HuH-7.5 (cell line): ENCODE measurements at regions not wholly inside any gene's neighbourhood (a gene's known extent, or its start where the extent isn't known, plus 50 kb on each side); places are given as distances from the start of the nearest gene placed in this dataset.

Experiments used
- DNase-seq: peaks from one replicate; pipeline ENCODE4 v3.0.0; 2011; ENCODE audit warnings: low spot score

DNA sequence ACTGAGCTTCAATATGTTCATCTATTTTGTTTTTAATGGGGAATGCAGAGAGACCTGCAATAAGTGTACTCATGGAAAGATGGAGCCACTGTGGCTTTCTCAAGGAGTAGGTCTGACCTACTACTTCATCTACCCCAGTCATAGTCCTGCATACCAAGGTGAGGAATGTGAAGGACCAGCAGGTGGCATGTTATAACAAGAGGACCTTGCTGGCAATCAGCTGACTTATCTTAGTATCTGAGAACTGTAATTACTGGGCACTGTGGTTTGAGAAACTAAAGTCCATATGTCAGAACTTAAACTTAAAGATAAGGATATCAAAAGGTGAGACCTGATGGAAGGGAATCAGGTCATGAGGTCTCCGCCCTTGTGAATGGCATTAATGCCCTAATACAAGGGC lies 1104.2 kb downstream of the BCL11A start:
- no peak for DNase-seq

DNA sequence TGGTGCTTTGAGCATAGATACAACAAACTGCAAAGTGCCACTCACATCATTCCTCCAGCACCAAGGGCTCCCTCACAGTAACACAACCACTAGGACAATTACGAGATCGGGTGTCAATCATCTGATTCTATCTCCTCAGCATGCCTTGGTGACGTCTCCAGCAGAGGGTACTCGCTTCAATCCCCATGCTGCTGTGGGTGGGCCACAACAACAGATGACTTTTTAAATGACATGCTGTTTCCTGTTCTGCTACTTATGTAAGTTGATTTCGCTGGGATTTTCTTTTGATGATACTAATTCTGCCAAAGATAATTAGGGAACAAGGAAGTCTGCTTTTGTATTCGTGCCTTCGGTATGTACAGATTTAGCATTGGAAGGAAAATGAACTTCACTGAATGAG lies 1113.0 kb downstream of the BCL11A start:
- DNase-seq = no peak

DNA sequence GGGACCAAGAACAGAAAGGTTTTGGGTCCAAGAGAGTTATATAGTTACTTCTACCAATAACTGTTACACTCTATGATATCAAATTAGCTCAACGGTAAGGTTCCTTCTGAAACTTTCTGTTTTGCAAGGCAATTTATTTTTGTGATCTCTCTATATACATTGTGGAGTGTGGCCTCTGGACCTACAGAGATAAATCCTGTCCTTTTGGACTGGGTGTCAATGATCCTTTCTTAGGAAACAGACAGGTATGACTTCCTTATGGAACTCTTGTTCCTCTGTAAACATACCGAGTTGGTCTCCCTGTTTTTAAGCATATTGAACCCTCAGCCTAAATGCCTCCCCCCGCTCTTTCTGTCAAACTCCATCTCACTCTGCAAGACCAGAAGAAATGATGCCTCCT lies 1117.8 kb downstream of the BCL11A start:
- no peak for DNase-seq

DNA sequence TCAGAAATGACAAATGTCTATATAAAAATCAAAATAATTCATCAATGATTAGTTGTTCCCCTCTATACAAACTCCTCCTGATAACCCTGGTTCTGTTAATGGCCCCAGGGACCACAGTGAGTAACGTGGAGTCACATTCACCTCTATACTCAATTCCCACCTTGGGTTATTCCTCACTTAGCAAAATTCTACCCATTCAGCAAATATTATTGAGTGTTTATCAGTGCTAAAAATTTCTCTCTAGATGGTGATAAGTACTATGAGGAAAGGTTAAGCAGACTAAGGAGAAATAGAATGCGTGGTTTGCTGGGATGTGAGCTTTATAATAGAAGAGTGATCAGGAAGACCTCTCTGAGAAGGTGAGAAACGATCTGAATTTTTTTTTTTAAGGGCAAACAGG lies 1124.5 kb downstream of the BCL11A start:
- no peak for DNase-seq

DNA sequence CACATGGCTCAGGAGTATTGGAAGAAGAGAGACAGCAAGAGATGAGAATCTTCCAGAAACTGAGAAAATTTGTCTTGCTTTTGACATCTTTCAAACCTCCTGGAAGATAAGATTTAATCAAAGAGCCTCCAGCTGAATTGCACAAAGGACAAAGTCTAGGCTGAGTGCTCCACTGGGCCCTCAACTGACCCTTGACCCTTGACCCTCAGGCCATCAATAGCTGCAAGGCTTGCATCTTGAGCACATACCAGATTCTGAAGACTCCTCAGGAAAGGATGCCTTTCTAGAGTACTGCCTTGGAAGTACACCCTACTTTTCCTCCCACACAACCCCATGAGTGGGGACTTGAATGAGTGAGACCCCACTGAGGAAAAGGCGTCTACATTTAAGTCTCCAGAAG lies 1125.5 kb downstream of the BCL11A start:
- DNase-seq = no peak

DNA sequence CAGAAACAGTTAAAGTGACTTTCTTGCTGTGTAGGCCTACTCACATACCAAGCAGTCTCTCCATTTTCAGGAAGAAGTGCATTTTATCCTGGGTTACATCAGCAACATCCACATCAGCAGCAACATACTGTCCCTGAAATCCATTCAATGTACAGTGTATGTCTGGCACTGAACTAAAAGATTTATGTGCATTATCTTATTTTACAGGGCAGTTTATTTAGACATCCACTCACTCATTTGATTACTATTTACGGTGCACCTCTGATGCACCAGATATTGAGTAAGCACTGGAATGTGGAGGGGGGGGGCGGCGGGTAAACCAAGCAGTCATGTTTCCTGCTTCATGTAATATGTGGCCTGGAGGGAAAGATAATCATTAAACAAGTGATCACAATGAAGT lies 1128.2 kb downstream of the BCL11A start:
- no peak for DNase-seq

DNA sequence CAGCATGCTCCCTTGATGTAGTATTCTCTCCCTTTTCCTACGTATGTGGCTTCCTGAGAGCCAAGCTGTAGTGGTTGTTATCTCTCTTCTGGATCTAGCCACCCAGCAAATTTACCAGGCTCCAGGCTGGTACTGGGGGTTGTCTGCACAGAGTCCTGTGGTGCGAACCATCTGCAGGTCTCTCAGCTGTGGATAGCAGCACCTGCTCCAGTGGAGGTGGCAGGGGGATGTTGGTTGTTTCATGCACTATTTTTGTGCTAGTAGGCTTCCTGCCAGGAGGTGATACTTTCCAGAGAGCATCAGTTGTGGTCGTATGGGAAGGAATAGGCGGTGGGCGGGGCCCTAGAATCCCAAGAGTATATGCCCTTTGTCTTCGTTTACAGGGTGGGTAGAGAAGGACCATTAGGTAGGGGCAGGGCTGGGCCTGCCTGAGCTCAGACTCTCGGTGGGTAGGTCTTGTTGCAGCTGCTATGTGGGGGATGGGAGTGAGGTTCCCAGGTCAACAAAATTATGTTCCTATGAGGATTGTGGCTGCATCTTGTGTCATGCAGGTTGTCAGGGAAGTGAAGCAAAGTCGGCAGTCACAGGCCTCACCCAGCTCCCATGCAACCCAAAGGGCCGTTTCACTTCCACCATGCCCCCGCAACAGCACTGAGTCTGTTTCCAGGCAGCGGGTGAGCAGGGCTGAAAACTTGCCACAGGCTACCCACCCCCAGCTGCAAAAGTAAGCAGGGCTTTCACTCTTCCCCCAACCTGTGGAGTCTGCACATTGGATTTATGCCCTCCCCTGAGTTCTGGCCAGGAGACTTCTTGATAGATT lies 1139.5 kb downstream of the BCL11A start:
- DNase-seq = no peak

DNA sequence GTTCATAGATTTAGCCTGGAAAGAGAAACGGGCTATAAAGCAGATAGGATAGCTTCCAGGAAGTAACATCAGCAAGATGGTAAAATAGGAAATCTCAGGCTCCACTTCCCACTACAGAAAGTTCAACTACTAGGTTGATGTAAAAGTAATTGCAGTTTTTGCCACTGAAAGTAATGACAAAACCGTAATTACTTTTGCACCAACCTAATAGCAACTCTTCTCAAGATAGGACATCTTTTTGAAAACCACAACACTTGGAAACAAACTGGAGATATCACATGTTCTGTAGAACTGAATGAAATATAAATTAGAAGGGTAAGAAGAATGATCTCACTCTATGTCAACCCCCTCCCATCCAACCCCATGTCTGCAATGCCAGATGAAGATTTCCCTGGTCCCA lies 1154.3 kb downstream of the BCL11A start:
- DNase-seq = no peak

DNA sequence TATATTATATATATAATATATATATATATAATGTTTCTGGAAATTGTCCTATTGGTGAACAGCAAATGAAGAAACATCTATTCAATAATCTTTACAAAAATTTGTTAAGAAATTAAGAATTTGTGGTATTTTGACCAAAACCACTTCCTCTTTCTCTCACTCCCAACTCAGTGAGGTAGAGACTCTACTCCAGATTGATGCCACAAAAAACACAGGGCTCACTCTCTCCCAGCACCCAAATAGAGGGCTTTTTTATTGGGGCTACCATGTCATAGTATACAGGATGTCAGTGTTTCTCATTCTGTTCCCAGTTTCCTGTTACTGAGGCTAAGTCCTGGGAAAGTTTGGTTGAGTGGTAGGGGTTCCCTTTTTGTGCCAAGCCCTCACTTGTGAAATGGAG lies 1155.4 kb downstream of the BCL11A start:
- no peak for DNase-seq

DNA sequence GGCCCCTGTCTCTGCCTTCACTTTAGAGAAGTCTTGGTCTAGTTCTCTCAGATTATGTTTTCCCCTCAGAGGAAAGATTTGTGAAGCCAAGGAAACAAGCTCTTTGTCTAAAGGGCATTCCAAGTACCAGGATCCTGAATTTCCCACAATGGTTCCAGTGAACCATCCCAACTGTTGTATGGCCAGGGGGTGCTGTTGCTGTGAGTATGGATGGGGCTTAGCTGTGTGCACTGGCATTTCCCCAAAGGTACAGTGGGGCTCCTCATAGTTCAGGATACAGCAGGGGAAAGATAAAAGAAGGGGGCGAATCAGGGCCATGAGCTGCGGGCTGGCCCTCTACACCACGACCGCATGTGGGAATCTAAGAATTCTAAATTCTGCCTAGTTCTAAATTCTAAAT lies 1154.0 kb upstream of the FANCL start:
- no peak for DNase-seq

DNA sequence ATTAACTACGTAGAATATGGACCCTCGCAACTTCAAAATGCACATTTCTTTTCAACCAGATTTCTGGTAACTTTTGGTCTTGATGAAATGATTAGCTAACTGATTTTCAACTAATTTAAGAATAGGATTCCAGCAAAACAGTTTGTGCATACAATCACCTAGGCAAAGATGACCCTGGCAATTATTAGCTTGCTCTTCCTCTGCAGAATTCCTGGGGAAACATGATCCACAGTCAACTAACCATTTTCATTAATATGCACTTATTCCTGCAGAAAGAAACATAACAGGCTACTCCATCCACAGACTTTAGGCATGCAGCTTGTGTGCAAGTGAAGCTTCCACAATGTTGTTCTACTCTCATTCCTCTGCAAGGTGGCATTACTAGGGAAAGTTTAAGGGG lies 1150.8 kb upstream of the FANCL start:
- no peak for DNase-seq

DNA sequence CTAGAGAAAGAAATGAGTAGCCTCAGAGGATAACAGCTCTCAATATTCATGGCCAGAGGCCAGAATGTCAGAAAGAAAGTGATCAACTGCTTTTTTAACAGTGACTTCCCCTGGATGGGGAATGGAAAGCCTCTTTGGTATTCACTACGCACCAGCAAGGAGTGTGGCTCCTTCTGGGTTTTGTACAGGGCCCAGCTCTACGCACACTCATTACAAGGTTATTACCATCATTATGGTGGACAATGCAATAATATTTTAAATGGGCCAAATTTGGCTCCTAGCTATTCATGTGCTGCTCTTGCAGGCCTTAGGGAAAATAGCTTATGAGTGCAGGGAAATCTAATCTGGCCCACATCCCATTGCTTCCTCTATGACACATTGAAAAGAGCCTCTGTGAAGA lies 1149.5 kb upstream of the FANCL start:
- no peak for DNase-seq

DNA sequence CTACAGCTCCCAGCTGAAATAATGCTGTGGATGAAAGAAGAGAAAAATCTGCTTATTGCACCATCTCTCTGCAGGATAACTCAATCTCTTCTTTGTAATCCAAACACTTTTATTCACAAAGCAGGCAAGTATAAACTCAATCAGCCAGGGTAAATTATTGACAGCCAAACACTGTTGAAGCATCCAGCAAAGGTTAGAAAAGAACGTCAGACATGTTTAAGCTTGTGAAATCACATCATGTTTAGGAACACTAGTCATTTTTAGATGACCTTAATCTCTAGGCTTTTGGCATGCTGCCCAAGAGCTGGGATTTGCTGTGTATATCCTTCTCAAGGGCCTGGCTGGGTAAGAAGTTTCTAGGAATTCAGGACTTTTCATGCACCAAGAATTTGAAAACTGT lies 1148.1 kb upstream of the FANCL start:
- DNase-seq = no peak

DNA sequence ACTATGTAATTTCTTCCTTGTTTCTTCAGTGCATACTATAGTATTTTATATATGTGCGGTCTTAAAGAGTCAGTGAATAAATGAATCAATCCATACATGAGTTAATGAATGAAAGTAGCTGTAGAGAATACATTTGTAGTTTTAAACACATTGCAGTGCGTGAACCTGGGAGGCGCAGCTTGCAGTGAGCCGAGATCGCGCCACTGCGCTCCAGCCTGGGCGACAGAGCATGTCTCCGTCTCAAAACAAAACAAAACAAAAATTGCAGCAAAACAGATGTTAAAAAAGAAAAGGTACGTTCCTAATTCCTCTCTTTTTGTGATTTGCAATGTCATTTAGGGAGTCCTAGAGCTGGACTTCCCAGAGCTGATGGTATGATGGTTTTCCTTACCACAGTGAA lies 1144.8 kb upstream of the FANCL start:
- DNase-seq = no peak

DNA sequence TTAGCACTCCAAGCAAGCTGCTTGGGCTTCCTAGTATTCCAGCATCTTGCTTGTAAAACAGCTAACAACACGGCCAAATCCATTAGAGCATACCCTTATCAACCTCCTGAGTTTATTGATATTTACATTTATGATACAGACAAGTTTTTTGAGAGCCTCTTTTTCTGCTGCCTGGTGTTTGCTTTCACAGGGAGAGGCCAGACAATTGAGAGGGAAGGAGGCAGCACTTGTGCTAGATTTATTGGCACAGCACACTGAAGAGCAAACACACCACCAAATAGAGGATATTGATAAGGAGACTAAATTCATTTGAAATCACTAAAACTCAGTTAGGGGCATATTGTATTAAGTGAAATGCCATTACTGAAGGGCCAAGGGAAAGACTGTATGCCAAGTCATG lies 1142.3 kb upstream of the FANCL start:
- no peak for DNase-seq

DNA sequence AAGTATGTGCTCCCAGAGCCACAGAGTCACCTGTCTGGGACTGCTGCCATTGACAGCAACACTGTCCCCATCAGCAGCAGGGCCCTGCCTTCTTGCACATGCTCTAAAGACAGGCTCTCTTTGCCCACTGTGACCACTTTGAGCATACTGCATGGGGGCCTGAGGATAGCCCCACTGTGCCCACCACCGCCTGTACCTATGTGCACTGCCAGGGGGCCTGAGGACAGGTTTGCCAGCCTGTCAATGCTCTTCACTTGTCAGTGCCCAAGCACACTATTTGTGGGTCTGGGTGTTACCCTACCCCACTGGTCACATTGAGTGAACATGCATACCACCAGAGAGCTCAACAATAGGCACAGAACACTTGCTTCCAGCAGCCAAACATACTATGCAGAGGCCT lies 1137.0 kb upstream of the FANCL start:
- no peak for DNase-seq

DNA sequence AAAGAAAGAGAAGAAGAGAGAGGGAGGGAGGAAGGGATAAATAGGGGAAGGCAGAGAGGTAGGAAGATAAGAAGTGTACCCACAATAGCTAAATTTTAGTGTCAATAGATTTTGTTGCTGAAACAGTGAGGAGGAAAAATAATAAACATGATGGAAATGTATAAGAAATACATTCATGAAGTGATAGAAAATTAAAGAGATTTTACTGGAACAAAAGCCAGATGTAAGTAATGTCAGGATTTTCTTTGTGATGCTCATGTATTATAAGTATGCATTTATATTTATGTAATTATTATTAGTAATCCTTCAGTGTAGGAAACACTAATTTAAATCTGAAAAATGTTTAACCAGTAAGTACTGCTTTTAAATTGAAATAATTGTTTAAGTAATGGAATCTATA lies 1125.2 kb upstream of the FANCL start:
- DNase-seq = no peak

DNA sequence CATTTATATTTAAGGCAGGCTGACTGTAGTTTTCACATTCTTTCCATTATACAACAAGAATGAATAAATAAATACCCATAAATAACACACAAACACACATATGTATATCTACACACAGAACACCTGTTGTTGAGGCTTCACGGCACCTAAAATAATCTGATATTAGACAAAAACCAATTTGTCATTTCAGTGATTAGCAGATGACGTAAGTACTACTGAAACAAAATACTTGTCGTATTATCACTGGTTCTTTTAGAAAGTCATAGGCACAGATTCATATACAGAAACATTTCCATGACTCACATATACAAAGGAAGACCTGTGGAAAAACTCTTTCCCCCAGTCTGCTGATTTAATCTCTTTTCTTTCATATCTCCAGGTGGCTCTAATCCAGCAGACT lies 1113.4 kb upstream of the FANCL start:
- no peak for DNase-seq

DNA sequence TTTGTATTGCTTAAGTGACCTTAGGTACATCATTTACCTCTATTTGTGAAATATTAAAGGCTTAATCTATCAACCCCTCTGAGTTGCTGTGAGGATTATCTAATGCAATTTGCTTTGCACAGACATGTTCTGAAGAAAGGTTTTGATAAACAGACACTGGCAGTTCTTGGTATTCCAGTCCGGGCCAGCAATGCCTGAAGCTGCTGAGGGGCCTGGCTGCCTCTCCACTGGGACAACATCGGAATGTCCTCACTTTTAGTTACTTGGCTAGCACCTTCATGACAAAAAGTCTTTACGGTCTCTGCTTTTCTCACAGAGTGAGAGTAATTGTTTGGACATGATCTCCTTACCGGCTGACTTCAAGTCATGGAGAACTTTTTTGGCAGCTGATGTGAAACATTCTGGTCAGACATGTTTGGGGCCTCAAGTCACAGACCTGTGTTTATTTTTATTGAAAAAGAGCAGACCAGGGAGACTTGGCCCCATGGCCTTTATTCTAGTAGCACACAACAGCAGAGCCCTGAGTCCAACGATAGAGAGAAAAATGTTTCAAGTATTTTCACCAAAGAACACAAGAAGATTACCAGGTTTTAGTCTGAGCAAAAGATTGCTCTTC lies 1112.3 kb upstream of the FANCL start:
- DNase-seq = no peak

DNA sequence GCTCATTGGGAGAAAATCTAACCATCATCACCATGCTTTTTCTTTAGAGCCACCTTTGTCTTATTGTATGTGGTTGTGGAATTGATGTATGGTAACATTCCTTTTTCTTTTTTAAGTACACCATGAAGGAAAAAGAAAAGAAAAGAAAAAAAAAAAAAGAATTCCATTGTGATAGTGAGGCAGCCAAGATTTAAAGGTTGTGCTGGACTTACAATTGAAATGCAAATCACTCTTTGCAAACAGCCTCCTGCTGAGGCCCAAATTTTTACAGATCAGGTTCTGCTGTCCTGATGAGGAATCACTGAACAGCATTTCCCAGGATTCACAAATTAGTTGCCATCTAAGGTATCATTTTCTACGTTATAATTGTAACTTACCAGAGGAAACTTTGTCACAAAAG lies 1101.0 kb upstream of the FANCL start:
- no peak for DNase-seq

DNA sequence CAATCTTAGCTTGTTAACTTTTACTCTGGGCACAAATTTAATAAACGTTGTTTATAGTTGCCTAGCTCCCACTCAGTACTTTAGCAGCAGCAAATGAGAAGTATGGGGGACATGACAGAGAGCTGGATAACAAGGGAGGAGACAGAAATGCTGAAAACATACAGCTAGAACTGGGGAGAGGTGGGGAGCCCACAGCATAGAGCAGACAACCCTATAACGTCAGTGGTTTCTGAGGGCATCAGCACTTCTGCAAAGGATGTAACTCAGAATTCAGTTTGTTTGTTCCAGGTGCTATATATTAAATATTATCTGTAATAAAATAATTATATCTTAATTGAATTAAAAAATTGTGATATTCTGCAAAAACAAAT lies 1098.7 kb upstream of the FANCL start:
- no peak for DNase-seq

DNA sequence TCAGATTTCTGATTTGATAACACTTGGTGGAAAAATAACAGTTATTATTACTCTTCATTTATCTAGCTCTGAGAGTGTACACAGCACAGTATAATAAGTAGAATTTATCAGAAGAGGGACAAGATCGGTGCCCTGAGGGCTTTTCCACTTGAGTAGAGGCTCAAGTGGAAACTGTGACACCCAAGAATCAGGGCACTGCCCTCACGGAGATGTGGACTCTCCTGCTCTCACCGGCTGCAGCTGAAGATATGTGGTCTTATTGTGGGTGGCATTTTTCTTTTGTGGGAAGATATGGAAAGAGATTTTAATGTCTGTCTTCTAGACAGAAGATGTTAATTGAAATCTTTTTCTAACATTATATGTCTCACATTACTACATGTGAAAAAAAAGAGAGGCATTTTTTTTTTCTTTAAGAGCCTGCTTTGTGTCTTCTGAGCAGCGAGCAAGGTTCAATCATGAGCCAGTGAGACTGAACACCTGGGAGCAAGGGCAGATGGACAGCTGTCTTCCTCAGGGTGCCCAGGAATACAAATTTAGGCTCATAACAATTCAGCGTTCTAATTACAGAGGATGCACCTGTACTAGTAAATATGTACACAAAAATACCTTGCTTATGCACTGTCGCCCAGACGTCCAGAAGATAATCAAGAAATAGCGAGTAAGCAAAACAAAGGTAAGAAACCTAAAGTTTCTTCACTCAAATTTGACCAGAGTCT lies 1098.2 kb upstream of the FANCL start:
- no peak for DNase-seq

DNA sequence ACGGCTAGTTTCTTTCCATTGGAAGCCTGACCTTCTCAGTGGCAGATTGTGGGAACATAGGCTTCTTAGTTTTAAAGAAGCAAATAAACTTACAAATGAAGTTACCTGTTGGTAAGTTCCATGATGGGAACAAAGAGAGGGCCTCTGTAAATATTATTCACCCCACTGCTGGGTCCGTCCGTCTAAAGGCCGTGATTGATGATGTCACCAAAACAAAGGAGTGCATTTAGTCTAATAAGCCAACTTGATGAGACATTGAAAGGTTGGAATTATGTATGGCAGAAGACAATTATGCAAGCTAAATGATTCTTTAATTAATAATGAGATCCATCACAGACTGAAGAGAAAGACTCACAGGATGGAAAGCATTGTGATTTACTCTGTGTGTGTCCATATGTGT lies 1091.9 kb upstream of the FANCL start:
- DNase-seq = no peak
